Pancreas (tissue), 10 donors: ENCODE measurements at regions not wholly inside any gene's neighbourhood (a gene's known extent, or its start where the extent isn't known, plus 50 kb on each side); places are given as distances from the start of the nearest gene placed in this dataset.

Experiments
- ATAC-seq, 4 donors: fragments of 200-7000 bp; cut with Tn5 transposase; one replicate each; pipeline versions ENCODE4 v1.8.0 to v1.9.1; 2020; ENCODE audit warnings: mild to moderate bottlenecking in 4 of 4, moderate library complexity in 4 of 4
- DNase-seq, 6 donors: peaks; one replicate each; pipeline ENCODE4 v3.0.0-alpha.2; 2020
- FAIRE-seq: peaks from 2 replicates; lab custom pipeline; 2012; peaks lifted over from hg19 to GRCh38; lab: Jason Lieb, UNC
- H3K27ac ChIP-seq, 4 donors: fragments of 200-600 bp; sonication (generic); 1 replicate in 3 of 4; 2 replicates in 1 of 4; pipeline versions ENCODE4 v1.5.0 to v1.8.0; 2020
- H3K27me3 ChIP-seq, 4 donors: fragments of 200-600 bp; one replicate each; pipeline ENCODE4 v1.8.0; 2021
- H3K36me3 ChIP-seq, 3 donors: fragments of 200-600 bp; sonication (generic) in 1 of 3; one replicate each; pipeline versions ENCODE4 v1.5.0 to v1.8.0; 2020 to 2021
- H3K4me1 ChIP-seq, 3 donors: fragments of 200-600 bp; one replicate each; pipeline ENCODE4 v1.8.0; 2021
- H3K4me3 ChIP-seq, 4 donors: fragments of 200-600 bp; sonication (generic) in 2 of 4; one replicate each; pipeline versions ENCODE4 v1.5.0 to v1.8.0; 2020 to 2021
- H3K9me3 ChIP-seq, 4 donors: fragments of 200-600 bp; one replicate each; pipeline ENCODE4 v1.8.0; 2021
- CTCF ChIP-seq, 4 donors: fragments of 200-600 bp; sonication (generic) in 3 of 4; IDR thresholded peaks; one replicate each; pipeline versions ENCODE4 v1.5.0 to v1.8.0; 2021; ENCODE audit warnings: antibody characterized with exemption in 4 of 4
- WGBS, 2 donors: extraction: QIAGEN DNeasy Blood & Tissue Kit; methylation state at CpG; one replicate each; pipeline ENCODE4 v1.1.7; 2013; 5-methylcytosine and 5-hydroxymethylcytosine counted together
- intact Hi-C, 3 donors: fragments of 100-400 bp; cut with DNase I; formaldehyde crosslinking; loops; one replicate each; pipeline versions ENCODE4 v1.11.1 to v1.14.2; 2022
- donor health status: healthy with polysubstance abuse.
- donor health status: DM: no; HTN: no; CAD: no; lungs with moderate emphysema.
- donor health status: DM: no; HTN: no; CAD: no.
- donor health status: control.
- donor health status: control.
- donor health status: Bipolar disorder and iron deficiency.
- donor health status: DM: yes; HTN: yes; CAD: no.
- donor health status: DM: no; HTN: no; CAD: no.
- donor health status: DM: no; HTN: no; CAD: no.
- donor health status: DM: yes; HTN: yes; CAD: no.

GRCh38 chr3:148077965-148078364, 619.7 kb upstream of the AGTR1 start:
- intact Hi-C loops = no loop called here
- Histone ChIP-seq H3K9me3 (no peaks in the 10 kb centered on the region), H3K36me3 (no peaks in the 10 kb centered on the region), H3K27me3 (no peaks in the 10 kb centered on the region), H3K4me3 (no peak overlapping the region), H3K27ac (no peak overlapping the region), H3K4me1 (no peaks in the 10 kb centered on the region)
- no peak for TF ChIP-seq CTCF (IDR thresholded peaks at IDR 0.05)
- WGBS, 2 donors = 51 to 69% methylated on average over 2 of the region's 2 CpGs
- no peak for DNase-seq
- no peak for ATAC-seq
- FAIRE-seq = no peak

DNA sequence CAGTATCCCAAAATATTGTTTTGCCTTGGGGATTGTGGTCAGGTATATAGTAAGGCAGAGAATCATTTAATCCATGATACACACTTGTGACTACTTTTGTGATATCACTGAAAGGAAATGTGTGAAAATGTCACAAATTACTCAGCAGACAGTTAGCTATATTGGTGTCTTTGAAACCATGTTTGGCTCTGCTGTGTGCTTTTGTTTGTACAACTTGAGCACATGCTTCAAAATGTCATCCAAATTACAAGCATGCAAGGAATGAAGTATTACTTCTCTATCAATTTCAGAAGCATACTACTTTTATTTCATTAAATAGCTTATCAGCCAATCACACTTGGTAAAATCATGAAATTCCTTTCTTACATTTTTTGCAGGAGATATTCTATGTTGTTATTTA, 619.0 kb upstream of the AGTR1 start:
- Histone ChIP-seq H3K27me3 (no peaks in the 10 kb centered on the region), H3K4me3 (no peak overlapping the region), H3K27ac (no peak overlapping the region), H3K4me1 (no peaks in the 10 kb centered on the region), H3K9me3 (no peaks in the 10 kb centered on the region), H3K36me3 (no peaks in the 10 kb centered on the region)
- intact Hi-C loops = no loop called here
- no peak for FAIRE-seq
- TF ChIP-seq CTCF (IDR thresholded peaks at IDR 0.05) = no peak
- no peak for DNase-seq
- ATAC-seq = no peak

DNA sequence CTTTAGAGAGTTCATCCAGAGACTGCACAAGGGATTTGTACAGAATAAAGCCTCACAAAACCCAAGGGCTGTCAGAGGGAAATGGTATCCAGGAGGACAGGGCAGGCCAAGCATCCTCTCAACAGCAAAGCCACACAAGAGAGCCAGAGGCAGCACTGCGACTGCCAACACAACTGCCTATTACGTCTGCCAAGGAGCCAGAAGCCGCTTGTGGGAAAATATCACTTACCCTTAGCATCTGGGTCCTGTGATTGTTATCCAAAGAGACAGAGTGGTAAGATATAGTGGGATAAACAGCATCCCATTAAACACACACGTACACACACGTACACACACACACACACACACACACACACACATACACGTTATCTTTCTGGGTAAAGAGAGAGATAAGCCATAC, 618.3 kb upstream of the AGTR1 start:
- Histone ChIP-seq H3K27me3 (no peaks in the 10 kb centered on the region), H3K27ac (no peak overlapping the region), H3K4me1 (no peaks in the 10 kb centered on the region), H3K4me3 (no peak overlapping the region), H3K36me3 (no peaks in the 10 kb centered on the region), H3K9me3 (no peaks in the 10 kb centered on the region)
- WGBS, 2 donors = 66 to 78% methylated on average over 6 of the region's 6 CpGs
- TF ChIP-seq CTCF (IDR thresholded peaks at IDR 0.05) = no peak
- intact Hi-C loops = no loop called here
- ATAC-seq (no peak), FAIRE-seq (no peak), DNase-seq (no peak)

GRCh38 chr3:148081926-148082325, 615.8 kb upstream of the AGTR1 start:
- intact Hi-C loops = no loop called here
- DNase-seq (no peak), FAIRE-seq (no peak), ATAC-seq (no peak)
- H3K4me1 ChIP-seq = no peaks in the 10 kb centered on the region
- no peak overlapping the region for H3K27ac ChIP-seq
- H3K4me3 ChIP-seq = no peak overlapping the region
- TF ChIP-seq CTCF (IDR thresholded peaks at IDR 0.05) = no peak
- no peaks in the 10 kb centered on the region for H3K27me3 ChIP-seq
- no peaks in the 10 kb centered on the region for H3K9me3 ChIP-seq
- H3K36me3 ChIP-seq = no peaks in the 10 kb centered on the region
- 96 to 98% methylated on average over 1 of the region's 1 CpG for WGBS, 2 donors

- ATAC-seq (no peak), DNase-seq (no peak), FAIRE-seq (no peak)
- no peak overlapping the region for H3K4me3 ChIP-seq
- no peaks in the 10 kb centered on the region for H3K36me3 ChIP-seq
- H3K9me3 ChIP-seq = no peaks in the 10 kb centered on the region
- H3K4me1 ChIP-seq = no peaks in the 10 kb centered on the region
- WGBS, 2 donors = 63 to 69% methylated on average over 4 of the region's 4 CpGs
- no peaks in the 10 kb centered on the region for H3K27me3 ChIP-seq
- intact Hi-C loops = no loop called here
- TF ChIP-seq CTCF (IDR thresholded peaks at IDR 0.05) = no peak
- no peak overlapping the region for H3K27ac ChIP-seq
Observed at GRCh38 chr3:148082506-148083280, 615.0 kb upstream of the AGTR1 start.
